ENCODE measurements at regions not wholly inside any gene's neighbourhood (a gene's known extent, or its start where the extent isn't known, plus 50 kb on each side); places are given as distances from the start of the nearest gene placed in this dataset.

DNA sequence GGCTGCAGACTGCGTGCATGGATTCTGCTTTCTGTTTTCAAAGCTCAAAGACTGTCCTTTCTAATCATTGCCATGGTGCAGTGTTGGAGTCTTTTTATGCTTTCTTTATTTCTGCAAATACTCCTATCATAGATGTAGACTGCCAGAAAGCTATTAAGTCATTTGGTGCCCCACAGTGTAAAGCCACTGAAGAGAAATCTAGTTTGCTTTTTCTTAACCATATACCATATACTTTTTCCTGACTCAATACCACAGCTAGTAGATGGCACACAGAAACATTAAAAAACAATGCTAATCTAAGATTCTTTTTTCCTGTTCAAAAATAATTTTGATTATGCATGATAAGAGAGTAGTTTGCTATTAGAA is 109.9 kb upstream of the RAB27B start:
- H2AFZ ChIP-seq (ENCODE audit: low read depth, low read length, severe bottlenecking), result no peak overlapping the region
- H3K27me3 ChIP-seq (ENCODE audit: low read length), result no peaks in the 10 kb centered on the region
- H3K4me2 ChIP-seq (ENCODE audit: low read depth, low read length, poor library complexity, severe bottlenecking), result no peak overlapping the region
- H3K9me3 ChIP-seq (ENCODE audit: insufficient read depth, low read length), result no peaks in the 10 kb centered on the region
- TF ChIP-seq, protein P1, sequence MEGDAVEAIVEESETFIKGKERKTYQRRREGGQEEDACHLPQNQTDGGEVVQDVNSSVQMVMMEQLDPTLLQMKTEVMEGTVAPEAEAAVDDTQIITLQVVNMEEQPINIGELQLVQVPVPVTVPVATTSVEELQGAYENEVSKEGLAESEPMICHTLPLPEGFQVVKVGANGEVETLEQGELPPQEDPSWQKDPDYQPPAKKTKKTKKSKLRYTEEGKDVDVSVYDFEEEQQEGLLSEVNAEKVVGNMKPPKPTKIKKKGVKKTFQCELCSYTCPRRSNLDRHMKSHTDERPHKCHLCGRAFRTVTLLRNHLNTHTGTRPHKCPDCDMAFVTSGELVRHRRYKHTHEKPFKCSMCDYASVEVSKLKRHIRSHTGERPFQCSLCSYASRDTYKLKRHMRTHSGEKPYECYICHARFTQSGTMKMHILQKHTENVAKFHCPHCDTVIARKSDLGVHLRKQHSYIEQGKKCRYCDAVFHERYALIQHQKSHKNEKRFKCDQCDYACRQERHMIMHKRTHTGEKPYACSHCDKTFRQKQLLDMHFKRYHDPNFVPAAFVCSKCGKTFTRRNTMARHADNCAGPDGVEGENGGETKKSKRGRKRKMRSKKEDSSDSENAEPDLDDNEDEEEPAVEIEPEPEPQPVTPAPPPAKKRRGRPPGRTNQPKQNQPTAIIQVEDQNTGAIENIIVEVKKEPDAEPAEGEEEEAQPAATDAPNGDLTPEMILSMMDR (IDR thresholded peaks at IDR 0.05; ENCODE audit: insufficient read depth, low read length, poor library complexity, severe bottlenecking), result no peak
- no peak for TF ChIP-seq EZH2phosphoT487 (conservative IDR thresholded peaks at IDR 0.05; ENCODE audit: low read length)
- H3K9ac ChIP-seq (ENCODE audit: low read length), result no peak overlapping the region
- no peaks in the 10 kb centered on the region for H4K20me1 ChIP-seq (ENCODE audit: low read depth, low read length)
- no peak overlapping the region for H3K27ac ChIP-seq (ENCODE audit: low read depth, low read length)
- H3F3A ChIP-seq (ENCODE audit: insufficient read depth), result no peaks in the 10 kb centered on the region
- H3K36me3 ChIP-seq (ENCODE audit: low read length), result no peaks in the 10 kb centered on the region
- no peaks in the 10 kb centered on the region for H3K9me2 ChIP-seq (replicated peaks; ENCODE audit: insufficient read depth, low read length)
- H3K79me2 ChIP-seq (ENCODE audit: insufficient read depth, low read length), result no peaks in the 10 kb centered on the region
- no peak overlapping the region for H3K4me3 ChIP-seq (ENCODE audit: insufficient read depth, low read length, poor library complexity, severe bottlenecking)

DNA sequence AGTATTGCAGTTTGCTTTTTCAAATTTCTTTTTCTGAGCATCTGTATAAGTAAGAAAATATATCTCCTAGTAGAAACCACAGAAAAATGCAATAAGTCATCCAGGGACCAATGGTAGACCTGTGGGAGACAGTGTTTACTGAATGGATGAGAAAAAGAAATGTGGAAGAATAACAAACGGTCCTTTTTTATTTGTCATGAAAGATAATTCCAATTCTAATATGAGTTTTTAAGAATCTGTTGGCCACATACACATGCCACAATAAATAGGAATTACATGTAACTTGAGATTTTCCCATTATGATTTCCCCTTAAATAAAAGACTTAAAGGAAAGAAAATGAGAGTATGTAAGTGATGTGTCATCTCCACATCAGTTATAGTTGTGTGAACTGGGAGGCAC is 107.7 kb upstream of the RAB27B start:
- no peak for TF ChIP-seq EZH2phosphoT487 (conservative IDR thresholded peaks at IDR 0.05; ENCODE audit: low read length)
- TF ChIP-seq, protein P1 (IDR thresholded peaks at IDR 0.05; ENCODE audit: insufficient read depth, low read length, poor library complexity, severe bottlenecking), result no peak
- Histone ChIP-seq H3F3A (ENCODE audit: insufficient read depth) (no peaks in the 10 kb centered on the region), H3K4me2 (ENCODE audit: low read depth, low read length, poor library complexity, severe bottlenecking) (no peak overlapping the region), H2AFZ (ENCODE audit: low read depth, low read length, severe bottlenecking) (no peak overlapping the region), H3K27me3 (ENCODE audit: low read length) (no peaks in the 10 kb centered on the region), H4K20me1 (ENCODE audit: low read depth, low read length) (no peaks in the 10 kb centered on the region), H3K27ac (ENCODE audit: low read depth, low read length) (no peak overlapping the region), H3K4me3 (ENCODE audit: insufficient read depth, low read length, poor library complexity, severe bottlenecking) (no peak overlapping the region), H3K36me3 (ENCODE audit: low read length) (no peaks in the 10 kb centered on the region), H3K79me2 (ENCODE audit: insufficient read depth, low read length) (no peaks in the 10 kb centered on the region), H3K9me3 (ENCODE audit: insufficient read depth, low read length) (no peaks in the 10 kb centered on the region), H3K9ac (ENCODE audit: low read length) (no peak overlapping the region), H3K9me2 (replicated peaks; ENCODE audit: insufficient read depth, low read length) (no peaks in the 10 kb centered on the region)

DNA sequence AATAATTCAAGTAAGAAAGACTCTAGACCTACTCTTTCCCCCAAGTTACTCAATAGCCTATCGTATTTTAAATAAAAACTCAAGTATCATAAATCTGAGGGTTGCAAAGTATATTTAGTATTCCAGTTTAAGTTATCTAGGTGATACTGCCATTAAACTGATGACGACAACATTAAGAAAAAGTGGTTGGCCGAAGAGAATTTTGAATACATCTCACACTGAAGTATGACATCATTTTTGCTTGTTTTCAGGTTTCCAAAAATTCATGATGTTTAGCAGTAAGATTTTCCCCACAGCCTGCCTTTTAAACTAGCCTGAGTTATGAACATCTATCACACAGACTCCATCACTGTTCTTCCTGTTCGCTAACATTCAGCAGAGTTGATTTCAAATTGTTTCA is 102.1 kb upstream of the RAB27B start:
- no peaks in the 10 kb centered on the region for H3F3A ChIP-seq (ENCODE audit: insufficient read depth)
- H3K4me2 ChIP-seq (ENCODE audit: low read depth, low read length, poor library complexity, severe bottlenecking), result no peak overlapping the region
- H3K27me3 ChIP-seq (ENCODE audit: low read length), result no peaks in the 10 kb centered on the region
- no peaks in the 10 kb centered on the region for H3K9me2 ChIP-seq (replicated peaks; ENCODE audit: insufficient read depth, low read length)
- no peak overlapping the region for H3K27ac ChIP-seq (ENCODE audit: low read depth, low read length)
- H2AFZ ChIP-seq (ENCODE audit: low read depth, low read length, severe bottlenecking), result no peak overlapping the region
- TF ChIP-seq, protein P1 (IDR thresholded peaks at IDR 0.05; ENCODE audit: insufficient read depth, low read length, poor library complexity, severe bottlenecking), result no peak
- TF ChIP-seq EZH2phosphoT487 (conservative IDR thresholded peaks at IDR 0.05; ENCODE audit: low read length), result no peak
- no peak overlapping the region for H3K9ac ChIP-seq (ENCODE audit: low read length)
- no peaks in the 10 kb centered on the region for H3K79me2 ChIP-seq (ENCODE audit: insufficient read depth, low read length)
- no peaks in the 10 kb centered on the region for H4K20me1 ChIP-seq (ENCODE audit: low read depth, low read length)
- no peaks in the 10 kb centered on the region for H3K9me3 ChIP-seq (ENCODE audit: insufficient read depth, low read length)
- H3K4me3 ChIP-seq (ENCODE audit: insufficient read depth, low read length, poor library complexity, severe bottlenecking), result no peak overlapping the region
- no peaks in the 10 kb centered on the region for H3K36me3 ChIP-seq (ENCODE audit: low read length)

DNA sequence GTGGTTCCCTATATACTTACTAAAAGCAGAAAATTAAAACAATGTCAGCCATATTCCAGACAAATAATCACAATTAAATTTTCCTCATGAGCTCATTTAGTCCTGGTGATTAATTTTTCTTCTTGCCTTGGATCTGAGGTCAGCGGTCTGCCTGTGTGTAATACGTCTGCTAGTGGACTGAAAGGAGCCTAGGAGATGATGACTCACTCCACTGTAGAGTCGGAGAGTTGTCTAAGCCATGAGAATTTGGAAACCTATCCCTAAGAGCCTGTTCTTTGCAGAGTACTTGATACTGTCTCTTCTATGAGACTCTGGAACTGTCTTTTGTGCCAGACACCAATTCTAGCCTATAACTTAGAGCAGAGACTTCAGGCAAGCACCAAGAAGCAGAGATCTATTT is 94.2 kb upstream of the RAB27B start:
- Histone ChIP-seq H2AFZ (ENCODE audit: low read depth, low read length, severe bottlenecking) (no peak overlapping the region), H3K36me3 (ENCODE audit: low read length) (no peaks in the 10 kb centered on the region), H3K4me3 (ENCODE audit: insufficient read depth, low read length, poor library complexity, severe bottlenecking) (no peak overlapping the region), H4K20me1 (ENCODE audit: low read depth, low read length) (no peaks in the 10 kb centered on the region), H3K4me2 (ENCODE audit: low read depth, low read length, poor library complexity, severe bottlenecking) (no peak overlapping the region), H3K27me3 (ENCODE audit: low read length) (no peaks in the 10 kb centered on the region), H3F3A (ENCODE audit: insufficient read depth) (no peaks in the 10 kb centered on the region), H3K79me2 (ENCODE audit: insufficient read depth, low read length) (no peaks in the 10 kb centered on the region), H3K9ac (ENCODE audit: low read length) (no peak overlapping the region), H3K9me2 (replicated peaks; ENCODE audit: insufficient read depth, low read length) (no peaks in the 10 kb centered on the region), H3K27ac (ENCODE audit: low read depth, low read length) (no peak overlapping the region), H3K9me3 (ENCODE audit: insufficient read depth, low read length) (no peaks in the 10 kb centered on the region)
- TF ChIP-seq, protein P1 (IDR thresholded peaks at IDR 0.05; ENCODE audit: insufficient read depth, low read length, poor library complexity, severe bottlenecking), result no peak
- no peak for TF ChIP-seq EZH2phosphoT487 (conservative IDR thresholded peaks at IDR 0.05; ENCODE audit: low read length)

All from SU-DHL-6 (cell line).